ENCODE measurements at regions not wholly inside any gene's neighbourhood (a gene's known extent, or its start where the extent isn't known, plus 50 kb on each side); places are given as distances from the start of the nearest gene placed in this dataset.
"Not testable (repeated sequence)": the region's sequence is repeated elsewhere in the genome, so short reads cannot be mapped to it uniquely, and the experiment has no call there.

GRCh38 chr2:122749405-122749804 is 994.0 kb downstream of the TSN start:
- no peak for DNase-seq

- no peak for DNase-seq
These were observed 994.6 kb downstream of the TSN start for GRCh38 chr2:122750095-122750494.

GRCh38 chr2:122750808-122751207 is 995.4 kb downstream of the TSN start:
- DNase-seq: no peak

- DNase-seq: no peak
These were observed 997.9 kb downstream of the TSN start for GRCh38 chr2:122753336-122753735.

GRCh38 chr2:122754561-122754960 is 999.1 kb downstream of the TSN start:
- no peak for DNase-seq

GRCh38 chr2:122755281-122755780 is 999.9 kb downstream of the TSN start:
- no peak for DNase-seq

- no peak for DNase-seq
These were observed 1003.5 kb downstream of the TSN start for GRCh38 chr2:122758967-122759366.

GRCh38 chr2:122764014-122764413 is 1008.6 kb downstream of the TSN start:
- no peak for DNase-seq

- DNase-seq: no peak
These were observed 1024.8 kb downstream of the TSN start for GRCh38 chr2:122780251-122780650.

GRCh38 chr2:122794100-122794499 is 1038.6 kb downstream of the TSN start:
- DNase-seq: no peak

- DNase-seq: no peak
These were observed 1040.3 kb downstream of the TSN start for GRCh38 chr2:122795763-122796162.

- no peak for DNase-seq
These were observed 1043.9 kb downstream of the TSN start for GRCh38 chr2:122799391-122799790.

GRCh38 chr2:122800781-122801180 is 1045.3 kb downstream of the TSN start:
- DNase-seq: no peak

- no peak for DNase-seq
These were observed 1049.0 kb downstream of the TSN start for GRCh38 chr2:122804494-122804893.

GRCh38 chr2:122805346-122805745 is 1049.9 kb downstream of the TSN start:
- no peak for DNase-seq

- no peak for DNase-seq
These were observed 1053.0 kb downstream of the TSN start for GRCh38 chr2:122808286-122808969.

- DNase-seq: not testable (repeated sequence)
These were observed 1056.8 kb downstream of the TSN start for GRCh38 chr2:122812214-122812613.

- DNase-seq: no peak
These were observed 1059.7 kb downstream of the TSN start for GRCh38 chr2:122815120-122815519.

- DNase-seq: no peak
These were observed 1061.4 kb downstream of the TSN start for GRCh38 chr2:122816803-122817202.

GRCh38 chr2:122822319-122822718 is 1066.9 kb downstream of the TSN start:
- DNase-seq: no peak

- no peak for DNase-seq
These were observed 1074.7 kb downstream of the TSN start for GRCh38 chr2:122830157-122830556.

- no peak for DNase-seq
These were observed 1076.2 kb downstream of the TSN start for GRCh38 chr2:122831649-122832048.

- DNase-seq: no peak
These were observed 1088.1 kb downstream of the TSN start for GRCh38 chr2:122843503-122843902.

- no peak for DNase-seq
These were observed 1095.7 kb downstream of the TSN start for GRCh38 chr2:122851161-122851560.

- no peak for DNase-seq
These were observed 1096.6 kb downstream of the TSN start for GRCh38 chr2:122851972-122852531.

Measured in DMS79 (cell line).